ENCODE measurements at regions not wholly inside any gene's neighbourhood (a gene's known extent, or its start where the extent isn't known, plus 50 kb on each side); places are given as distances from the start of the nearest gene placed in this dataset.
A peak's percentile ranks its signal among the peaks of the same experiment; 100 is the strongest.
"Not testable (repeated sequence)": the region's sequence is repeated elsewhere in the genome, so short reads cannot be mapped to it uniquely, and the experiment has no call there.

- no peak for DNase-seq (ENCODE audit: low spot score)
Measured at GRCh38 chr6:26175033-26175427, 87.8 kb downstream of the HFE start.

GRCh38 chr6:26175428-26176181 is 88.4 kb downstream of the HFE start:
- peak; percentile 78 for DNase-seq (ENCODE audit: low spot score)

GRCh38 chr6:26179675-26180074 is 92.4 kb downstream of the HFE start:
- DNase-seq (ENCODE audit: low spot score): no peak

DNA sequence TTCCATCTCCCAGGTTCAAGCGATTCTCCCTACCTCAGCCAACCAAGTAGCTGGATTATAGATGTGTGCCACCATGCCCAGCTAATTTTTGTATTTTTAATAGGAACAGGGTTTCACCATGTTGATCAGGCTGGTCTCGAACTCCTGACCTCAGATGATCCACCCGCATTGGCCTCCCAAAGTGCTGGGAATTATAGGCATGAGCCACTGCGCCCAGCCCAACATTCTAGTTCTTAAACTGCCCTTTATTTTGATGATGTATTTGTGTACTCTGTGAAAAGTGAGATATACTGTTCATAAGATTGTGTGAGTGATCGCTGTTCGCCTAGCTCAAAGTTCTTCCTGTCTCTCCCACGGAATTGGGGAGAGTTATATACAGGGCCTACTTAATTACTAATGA is 93.1 kb downstream of the HFE start:
- DNase-seq (ENCODE audit: low spot score): no peak

DNA sequence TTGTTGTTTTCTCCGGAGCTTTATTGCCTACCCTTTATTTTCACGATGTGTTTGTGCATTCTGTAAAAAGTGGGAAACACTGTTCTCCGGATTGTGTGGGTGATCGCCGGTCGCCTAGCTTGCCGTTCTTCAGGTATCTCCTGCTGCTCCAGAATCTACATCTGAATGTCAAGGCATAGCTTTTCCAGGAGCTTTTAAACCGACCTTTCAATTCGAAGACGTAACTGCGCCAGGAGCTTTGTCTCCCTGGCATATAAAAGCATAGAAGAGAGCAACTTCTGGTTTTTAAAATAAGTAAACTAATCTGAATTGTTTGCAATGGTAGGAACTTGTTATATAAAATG is 96.0 kb downstream of the HFE start:
- no peak for DNase-seq (ENCODE audit: low spot score)

- peak; percentile 94 for DNase-seq (ENCODE audit: low spot score)
Measured at GRCh38 chr6:26183581-26184366, 96.5 kb downstream of the HFE start.

GRCh38 chr6:26184367-26184891 is 97.2 kb downstream of the HFE start:
- DNase-seq (ENCODE audit: low spot score): no peak

- DNase-seq (ENCODE audit: low spot score): no peak
Measured at GRCh38 chr6:26185004-26185403, 97.8 kb downstream of the HFE start.

GRCh38 chr6:26185802-26186201 is 98.6 kb downstream of the HFE start:
- no peak for DNase-seq (ENCODE audit: low spot score)

DNA sequence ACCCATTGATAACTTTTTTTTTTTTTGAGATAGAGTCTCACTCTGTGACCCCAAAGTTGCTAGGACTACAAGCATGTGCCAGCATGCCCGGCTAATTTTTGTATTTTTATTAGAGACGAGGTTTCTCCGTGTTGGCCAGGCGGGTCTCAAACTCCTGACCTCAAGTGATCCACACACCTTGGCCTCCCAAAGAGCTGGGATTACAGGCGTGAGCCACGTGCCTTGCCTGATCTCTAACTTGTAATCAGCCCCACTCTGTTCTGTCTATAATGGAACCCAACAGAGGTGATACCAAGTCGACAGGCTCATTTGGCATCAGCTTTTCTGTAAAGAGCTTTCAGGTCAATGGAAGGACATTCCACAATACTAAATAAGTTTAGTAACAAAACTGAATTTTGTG is 99.4 kb downstream of the HFE start:
- no peak for DNase-seq (ENCODE audit: low spot score)

DNA sequence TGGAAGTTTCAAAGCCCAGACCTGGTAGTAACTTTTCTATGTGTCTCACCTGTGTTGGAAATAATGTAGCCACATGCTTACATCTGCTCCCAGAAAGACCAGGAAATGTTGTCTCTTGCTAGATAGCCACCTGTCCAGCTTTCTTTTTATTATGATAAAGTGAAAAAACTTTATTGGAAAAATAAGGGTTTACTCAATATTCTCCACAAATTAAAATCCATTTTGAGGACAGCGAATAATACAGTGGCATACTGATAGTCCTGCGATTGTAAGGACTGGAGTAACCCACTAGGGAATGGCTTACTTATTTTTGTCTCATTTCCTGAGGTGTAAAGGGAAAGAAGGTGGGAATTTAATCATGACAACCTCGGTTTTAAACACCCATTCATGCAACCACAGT is 100.1 kb downstream of the HFE start:
- no peak for DNase-seq (ENCODE audit: low spot score)

- DNase-seq (ENCODE audit: low spot score): peak; percentile 66
Measured at GRCh38 chr6:26187981-26188635, 100.9 kb downstream of the HFE start.

DNA sequence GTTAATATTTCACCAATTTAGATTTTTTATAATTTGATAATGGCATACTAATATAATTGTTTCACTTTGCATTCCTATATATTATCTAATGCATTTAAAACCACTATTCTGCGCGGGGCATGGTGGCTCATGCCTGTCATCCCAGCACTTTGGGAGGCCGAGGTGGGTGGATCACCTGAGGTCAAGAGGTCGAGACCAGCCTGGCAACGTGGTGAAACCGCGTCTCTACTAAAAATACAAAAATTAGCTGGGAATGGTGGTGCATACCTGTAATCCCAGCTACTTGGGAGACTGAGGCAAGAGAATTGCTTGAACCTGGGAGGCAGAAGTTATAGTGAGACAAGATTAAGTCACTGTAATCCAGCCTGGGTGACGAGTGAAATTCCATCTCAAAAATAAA is 104.3 kb downstream of the HFE start:
- not testable (repeated sequence) for DNase-seq (ENCODE audit: low spot score)

GRCh38 chr6:26193467-26194328 is 106.5 kb downstream of the HFE start:
- DNase-seq (ENCODE audit: low spot score): no peak

- DNase-seq (ENCODE audit: low spot score): no peak
Measured at GRCh38 chr6:26194329-26194701, 107.1 kb downstream of the HFE start.

GRCh38 chr6:26194816-26195375 is 107.7 kb downstream of the HFE start:
- DNase-seq (ENCODE audit: low spot score): no peak

- peak; percentile 98 for DNase-seq (ENCODE audit: low spot score)
Measured at GRCh38 chr6:26195376-26195923, 108.2 kb downstream of the HFE start.

- no peak for DNase-seq (ENCODE audit: low spot score)
Measured at GRCh38 chr6:26195924-26196845, 109.0 kb downstream of the HFE start.

GRCh38 chr6:26196846-26197635 is 109.8 kb downstream of the HFE start:
- peak; percentile 97 for DNase-seq (ENCODE audit: low spot score)

- DNase-seq (ENCODE audit: low spot score): no peak
Measured at GRCh38 chr6:26197636-26197932, 110.4 kb downstream of the HFE start.

Data from cerebellar cortex (tissue), 1 donor.